ENCODE measurements at regions not wholly inside any gene's neighbourhood (a gene's known extent, or its start where the extent isn't known, plus 50 kb on each side); places are given as distances from the start of the nearest gene placed in this dataset.

- TF ChIP-seq MEF2B (IDR thresholded peaks at IDR 0.05; ENCODE audit: partially characterized antibody, poor library complexity, severe bottlenecking) (peak; percentile 70), IKZF1 (conservative IDR thresholded peaks at IDR 0.05) (peak; percentile 97), PKNOX1 (IDR thresholded peaks at IDR 0.05) (peak; percentile 68), ZNF217 (IDR thresholded peaks at IDR 0.05) (0 out of 2 replicates have a peak, but pooled peaks have one; percentile 43), SIN3A (IDR thresholded peaks at IDR 0.05; ENCODE audit: low read depth, low read length) (no peak), ELK1 (IDR thresholded peaks at IDR 0.05; ENCODE audit: low read depth, low read length) (0 out of 2 replicates have a peak, but pooled peaks have one; percentile 20), WRNIP1 (IDR thresholded peaks at IDR 0.05; ENCODE audit: borderline replicate concordance, low read depth, low read length) (peak; percentile 85; the same call in 1 of the 2 replicates), KLF5 (IDR thresholded peaks at IDR 0.05; ENCODE audit: partially characterized antibody) (peak; percentile 92), BCLAF1 (IDR thresholded peaks at IDR 0.05) (no peak), DPF2 (IDR thresholded peaks at IDR 0.05) (peak; percentile 93), CHD2 (IDR thresholded peaks at IDR 0.05; ENCODE audit: borderline replicate concordance, low read depth, low read length) (peak; percentile 73; the same call in 1 of the 2 replicates), POLR2AphosphoS2 (IDR thresholded peaks at IDR 0.05; ENCODE audit: low read depth, low read length) (peak; percentile 4; the same call in 1 of the 2 replicates), NR2F1 (conservative IDR thresholded peaks at IDR 0.05) (peak; percentile 96), ASH2L (IDR thresholded peaks at IDR 0.05; ENCODE audit: borderline replicate concordance, low read depth) (no peak), NFYB (IDR thresholded peaks at IDR 0.05; ENCODE audit: insufficient read depth, low read depth, low read length) (no peak), IRF3 (IDR thresholded peaks at IDR 0.05) (no peak), PML (IDR thresholded peaks at IDR 0.05; ENCODE audit: low read length) (no peak), CBFB (IDR thresholded peaks at IDR 0.05; ENCODE audit: low read depth) (peak; percentile 96), USF1 (IDR thresholded peaks at IDR 0.05; ENCODE audit: borderline replicate concordance, extremely low read length, insufficient read depth, low read depth, low read length) (no peak)
- TF ChIP-seq, protein P1, sequence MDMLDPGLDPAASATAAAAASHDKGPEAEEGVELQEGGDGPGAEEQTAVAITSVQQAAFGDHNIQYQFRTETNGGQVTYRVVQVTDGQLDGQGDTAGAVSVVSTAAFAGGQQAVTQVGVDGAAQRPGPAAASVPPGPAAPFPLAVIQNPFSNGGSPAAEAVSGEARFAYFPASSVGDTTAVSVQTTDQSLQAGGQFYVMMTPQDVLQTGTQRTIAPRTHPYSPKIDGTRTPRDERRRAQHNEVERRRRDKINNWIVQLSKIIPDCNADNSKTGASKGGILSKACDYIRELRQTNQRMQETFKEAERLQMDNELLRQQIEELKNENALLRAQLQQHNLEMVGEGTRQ (IDR thresholded peaks at IDR 0.05; ENCODE audit: borderline replicate concordance, low read depth, low read length) = no peak
Observed at GRCh38 chr4:184313702-184314659, 96.3 kb upstream of the ENPP6 start (continued).
